ENCODE measurements at regions not wholly inside any gene's neighbourhood (a gene's known extent, or its start where the extent isn't known, plus 50 kb on each side); places are given as distances from the start of the nearest gene placed in this dataset.

- no peak for DNase-seq (ENCODE audit: low read depth)
Measured at GRCh38 chr4:123841447-123842121, 445.0 kb downstream of the SPRY1 start.

- DNase-seq (ENCODE audit: low read depth) = no peak
Measured at GRCh38 chr4:123843137-123843536, 446.5 kb downstream of the SPRY1 start.

- no peak for DNase-seq (ENCODE audit: low read depth)
Measured at GRCh38 chr4:123844374-123844773, 447.8 kb downstream of the SPRY1 start.

GRCh38 chr4:123846092-123846491 lies 449.5 kb downstream of the SPRY1 start:
- no peak for DNase-seq (ENCODE audit: low read depth)

GRCh38 chr4:123846561-123846960 lies 450.0 kb downstream of the SPRY1 start:
- no peak for DNase-seq (ENCODE audit: low read depth)

- no peak for DNase-seq (ENCODE audit: low read depth)
Measured at GRCh38 chr4:123848606-123849005, 452.0 kb downstream of the SPRY1 start.

- no peak for DNase-seq (ENCODE audit: low read depth)
Measured at GRCh38 chr4:123849495-123849894, 452.9 kb downstream of the SPRY1 start.

GRCh38 chr4:123851521-123851920 lies 454.9 kb downstream of the SPRY1 start:
- DNase-seq (ENCODE audit: low read depth) = no peak

DNA sequence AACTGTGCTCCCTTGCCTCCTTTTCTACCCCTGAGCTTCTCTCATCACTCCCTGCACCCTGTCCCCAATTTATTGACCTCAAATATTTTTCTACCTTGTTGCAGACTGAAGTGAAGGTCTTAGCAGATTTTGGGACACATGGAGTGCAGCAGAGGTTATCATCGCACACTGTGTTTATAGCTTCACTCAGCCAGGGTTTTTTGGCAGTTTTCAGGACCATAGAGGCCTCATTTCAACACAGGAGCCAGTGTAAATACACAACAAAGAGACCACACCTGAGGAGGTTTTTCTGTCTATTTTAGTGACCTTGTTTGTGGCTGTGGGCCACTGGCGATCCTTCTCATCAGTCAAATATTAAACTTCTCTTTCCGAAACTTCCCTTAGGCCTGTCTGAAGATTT lies 457.1 kb downstream of the SPRY1 start:
- DNase-seq (ENCODE audit: low read depth) = no peak

DNA sequence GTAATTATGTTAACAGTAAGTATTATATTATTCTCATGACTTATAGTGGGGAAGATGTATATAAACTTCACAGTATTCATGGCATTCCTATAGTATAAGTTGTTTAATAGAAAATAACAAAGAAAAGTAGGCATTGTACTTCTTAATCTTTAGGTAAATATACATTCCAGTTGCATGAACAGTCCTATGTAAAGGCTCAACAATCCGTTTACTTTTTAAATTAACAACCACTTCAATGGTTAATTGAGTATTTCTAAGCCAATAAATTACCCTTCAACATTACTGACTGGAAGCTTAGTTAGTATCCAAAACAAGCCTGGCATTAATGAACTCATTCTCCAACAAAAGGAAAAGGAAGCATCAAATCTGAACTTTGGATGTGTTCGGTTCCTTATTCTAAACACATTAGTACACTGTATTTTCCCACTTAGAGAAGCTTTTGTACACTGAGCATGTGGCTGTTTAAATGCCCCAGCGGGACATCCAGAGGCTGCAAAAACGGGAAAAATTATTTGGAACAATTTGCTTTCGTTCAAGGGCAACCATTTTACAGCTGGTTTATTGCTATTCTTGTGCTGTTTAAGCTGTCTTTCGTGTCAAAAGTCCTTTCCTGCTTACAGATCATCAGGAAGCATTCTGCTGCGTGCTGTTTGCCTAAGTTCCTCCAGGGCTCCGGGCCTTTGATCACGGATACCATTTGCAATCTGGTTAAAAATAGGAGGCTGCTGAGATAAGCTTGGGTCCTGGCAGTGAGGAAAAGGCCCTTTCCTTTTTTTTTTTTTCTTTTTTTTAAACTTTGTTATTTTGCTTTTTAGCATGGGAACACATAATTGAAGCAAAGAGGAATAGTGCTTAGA lies 460.3 kb downstream of the SPRY1 start:
- no peak for DNase-seq (ENCODE audit: low read depth)

DNA sequence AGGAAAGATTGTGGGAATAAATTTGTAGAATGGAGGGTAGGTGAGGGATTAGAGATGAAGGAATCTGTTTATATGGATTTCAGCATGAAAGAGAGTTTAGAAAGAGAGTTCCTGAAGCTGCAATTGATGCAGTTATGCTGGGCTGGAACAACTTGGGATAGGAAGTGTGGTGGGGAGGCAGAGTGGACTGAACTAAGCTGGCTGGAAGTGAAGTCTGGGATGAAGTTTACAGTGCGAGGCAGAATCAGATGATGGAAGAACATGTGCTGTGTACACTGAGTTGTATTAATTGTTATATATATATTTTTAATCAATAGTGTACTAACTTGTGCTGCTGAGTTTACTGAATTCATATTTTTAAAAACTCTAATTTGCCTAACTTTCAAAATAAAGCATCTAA lies 461.9 kb downstream of the SPRY1 start:
- no peak for DNase-seq (ENCODE audit: low read depth)

DNA sequence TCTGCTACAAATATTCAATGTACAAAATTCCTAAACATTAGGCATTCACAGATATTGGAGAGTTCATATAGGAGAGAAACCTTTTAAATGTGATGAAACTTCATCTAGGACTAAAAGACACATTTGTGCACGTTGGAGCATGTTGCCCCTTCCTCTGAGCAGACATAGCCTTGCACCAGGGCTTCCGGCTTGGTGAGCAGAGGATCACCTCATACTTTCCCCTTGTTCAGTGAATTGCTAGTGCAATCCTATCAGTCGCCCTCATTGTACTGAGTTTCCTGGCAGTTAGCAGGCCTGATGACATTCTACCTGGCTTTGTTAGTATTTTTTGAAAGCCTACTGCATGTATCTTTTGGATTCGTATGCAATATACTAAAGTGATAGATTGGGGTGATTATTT lies 466.2 kb downstream of the SPRY1 start:
- no peak for DNase-seq (ENCODE audit: low read depth)

- DNase-seq (ENCODE audit: low read depth) = no peak
Measured at GRCh38 chr4:123866796-123867195, 470.2 kb downstream of the SPRY1 start.

GRCh38 chr4:123867910-123868587 lies 471.5 kb downstream of the SPRY1 start:
- DNase-seq (ENCODE audit: low read depth) = no peak

DNA sequence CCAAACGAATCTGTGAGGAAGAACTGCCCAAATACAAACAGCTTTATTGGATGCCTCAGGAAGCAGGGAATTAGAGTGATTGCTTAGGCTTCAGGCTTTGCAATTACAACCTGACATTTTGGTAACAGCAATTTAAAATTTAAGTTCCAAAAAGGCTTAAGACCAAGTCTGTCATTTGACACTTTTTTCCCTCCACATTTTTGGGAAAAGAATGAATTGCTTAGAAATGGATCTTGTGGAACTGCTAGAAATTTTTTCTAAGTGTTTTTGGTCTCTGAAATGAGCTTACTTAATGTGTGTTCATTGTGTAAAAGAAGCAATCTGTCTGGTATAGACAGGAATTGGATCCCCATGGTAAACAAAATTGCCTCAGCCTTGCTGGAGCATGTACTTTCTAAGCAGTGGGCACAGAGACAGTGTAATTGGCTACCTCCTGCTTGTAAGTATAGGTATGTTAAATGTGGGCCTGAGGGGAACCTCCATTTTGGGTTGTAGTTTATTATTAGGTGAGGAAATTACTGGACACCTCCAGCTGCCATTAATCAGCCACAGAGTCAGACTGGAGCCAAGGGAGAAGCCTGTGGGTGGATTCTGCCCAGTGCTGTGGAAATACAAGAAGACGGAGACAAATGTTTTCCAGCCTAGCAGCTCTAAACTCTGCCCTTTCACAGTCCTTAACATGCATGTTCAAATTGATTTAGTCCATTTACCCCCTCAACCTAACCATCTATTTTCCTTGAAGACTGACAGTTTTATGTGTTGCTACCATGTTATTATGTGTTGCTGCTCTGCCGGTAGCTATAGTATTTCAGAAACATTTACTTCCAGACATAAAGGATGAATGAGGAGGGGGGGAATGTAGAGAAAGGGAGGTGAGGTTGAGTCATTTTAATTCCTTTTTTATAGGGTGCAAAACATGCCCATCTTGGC lies 473.0 kb downstream of the SPRY1 start:
- DNase-seq (ENCODE audit: low read depth) = no peak

DNA sequence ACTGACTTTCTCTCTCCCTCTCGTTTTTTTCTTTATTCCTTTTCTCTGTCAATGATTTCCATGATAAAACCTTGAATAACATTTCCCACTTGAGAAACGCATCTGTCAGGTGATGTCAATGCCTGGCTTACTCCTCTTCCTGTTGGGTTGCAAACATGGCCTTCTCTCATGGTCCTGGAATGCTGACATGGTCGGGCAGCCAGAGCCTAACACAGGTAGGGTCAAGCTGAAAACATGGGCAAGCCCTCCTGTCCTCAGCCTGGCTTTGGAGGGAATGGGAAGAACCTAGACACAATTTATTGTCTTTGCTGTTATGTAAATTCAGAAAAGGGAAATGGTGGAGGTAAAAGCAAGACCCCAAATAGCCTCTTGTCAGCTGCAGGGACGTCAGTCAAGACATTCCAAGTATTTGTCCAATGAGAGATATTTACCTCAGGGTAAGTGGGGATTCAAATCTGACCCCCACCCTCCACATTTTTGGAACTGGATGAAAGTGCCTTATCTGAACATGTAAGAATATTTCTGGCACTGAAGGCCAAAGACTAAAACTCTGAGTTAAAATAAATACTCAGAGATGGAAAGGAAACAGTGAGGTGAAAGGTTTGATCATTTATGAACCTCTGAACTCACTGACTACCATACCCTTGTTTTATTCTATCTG lies 473.8 kb downstream of the SPRY1 start:
- no peak for DNase-seq (ENCODE audit: low read depth)

- no peak for DNase-seq (ENCODE audit: low read depth)
Measured at GRCh38 chr4:123871341-123871740, 474.7 kb downstream of the SPRY1 start.

GRCh38 chr4:123874063-123874462 lies 477.5 kb downstream of the SPRY1 start:
- no peak for DNase-seq (ENCODE audit: low read depth)

DNA sequence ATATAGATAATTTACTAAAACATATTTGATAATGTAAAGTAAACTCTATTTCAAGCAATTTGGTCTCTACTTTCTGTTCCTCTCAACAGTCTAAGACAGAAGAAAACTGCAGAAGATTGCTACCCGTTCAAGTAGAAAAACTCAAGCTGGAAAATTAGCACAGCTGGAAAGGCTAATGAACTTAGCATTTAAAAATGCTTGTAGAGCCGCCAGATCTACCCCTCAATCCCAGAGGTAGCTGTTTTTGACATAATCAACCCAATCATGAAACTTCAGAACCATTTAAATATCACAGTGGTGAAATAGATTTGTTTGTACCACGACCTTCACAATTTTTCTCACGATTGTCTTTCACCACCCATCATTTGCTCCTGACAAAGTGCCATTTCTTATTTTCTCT lies 479.5 kb downstream of the SPRY1 start:
- DNase-seq (ENCODE audit: low read depth) = no peak

- no peak for DNase-seq (ENCODE audit: low read depth)
Measured at GRCh38 chr4:123876671-123877101, 480.1 kb downstream of the SPRY1 start.

DNA sequence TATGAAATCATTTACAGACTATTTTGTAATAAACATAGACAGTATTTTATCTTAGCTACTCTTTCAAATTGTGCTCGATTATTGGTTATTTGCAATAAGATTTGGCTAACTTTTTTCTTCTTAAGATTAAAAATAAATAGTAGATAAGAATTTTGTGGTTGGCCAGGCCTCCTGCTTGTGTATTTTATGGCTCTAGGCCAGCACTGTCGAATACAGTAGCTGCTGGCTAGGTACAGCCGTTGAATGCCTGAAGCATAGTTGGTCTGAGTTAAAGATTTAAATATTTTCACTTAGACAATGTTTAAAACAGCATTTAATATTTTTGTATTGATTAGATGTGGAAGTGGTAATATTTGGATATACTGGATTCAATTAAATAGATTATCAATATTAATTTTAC lies 481.0 kb downstream of the SPRY1 start:
- DNase-seq (ENCODE audit: low read depth) = no peak
